Liver (tissue), 8 donors: ENCODE measurements at regions not wholly inside any gene's neighbourhood (a gene's known extent, or its start where the extent isn't known, plus 50 kb on each side); places are given as distances from the start of the nearest gene placed in this dataset.
"Not testable (repeated sequence)": the region's sequence is repeated elsewhere in the genome, so short reads cannot be mapped to it uniquely, and the experiment has no call there.

Source experiments
- DNase-seq: peaks from one replicate; pipeline ENCODE4 v3.0.0-alpha.2; 2017; ENCODE audit warnings: low spot score
- H3K27ac ChIP-seq, 2 donors: one replicate each; pipeline ENCODE4 v1.7.0; 2013; ENCODE audit warnings: inconsistent platforms in 2 of 2, low read length in 2 of 2, control low read depth in 1 of 2, low read depth in 1 of 2, mild to moderate bottlenecking in 1 of 2
- H3K27me3 ChIP-seq, 4 donors: one replicate each; pipeline versions ENCODE4 v1.6.1 to v1.7.0; 2013; ENCODE audit warnings: low read length in 3 of 4, inconsistent platforms in 1 of 4, mild to moderate bottlenecking in 1 of 4, moderate library complexity in 1 of 4; ENCODE audit not compliant: control insufficient read depth in 4 of 4, insufficient read depth in 4 of 4
- H3K36me3 ChIP-seq, 4 donors: one replicate each; pipeline versions ENCODE4 v1.6.1 to v1.7.0; 2013; ENCODE audit warnings: low read length in 3 of 4, mild to moderate bottlenecking in 3 of 4, low read depth in 1 of 4, moderate library complexity in 1 of 4; ENCODE audit not compliant: control insufficient read depth in 4 of 4, insufficient read depth in 3 of 4
- H3K4me1 ChIP-seq, 4 donors: one replicate each; pipeline versions ENCODE4 v1.6.1 to v1.7.0; 2013; ENCODE audit warnings: low read length in 3 of 4, mild to moderate bottlenecking in 3 of 4, moderate library complexity in 1 of 4; ENCODE audit not compliant: control insufficient read depth in 4 of 4, insufficient read depth in 4 of 4
- H3K4me3 ChIP-seq, 3 donors: one replicate each; pipeline versions ENCODE4 v1.6.1 to v1.7.0; 2013; ENCODE audit warnings: low read length in 3 of 3, control low read depth in 1 of 3, low read depth in 1 of 3, mild to moderate bottlenecking in 1 of 3
- H3K9ac ChIP-seq, 2 donors: one replicate each; pipeline ENCODE4 v1.7.0; 2013; ENCODE audit warnings: low read length in 2 of 2, mild to moderate bottlenecking in 2 of 2, moderate library complexity in 2 of 2, control low read depth in 1 of 2, low read depth in 1 of 2
- H3K9me3 ChIP-seq, 4 donors: one replicate each; pipeline versions ENCODE4 v1.6.1 to v1.7.0; 2013; ENCODE audit warnings: low read length in 3 of 4; ENCODE audit not compliant: control insufficient read depth in 4 of 4
- EGR1 ChIP-seq, 2 donors: IDR thresholded peaks; 2 replicates each; pipeline ENCODE4 v1.6.1; 2016 to 2018; ENCODE audit warnings: antibody characterized with exemption in 2 of 2, low read depth in 2 of 2
- FOXA1 ChIP-seq: IDR thresholded peaks from 2 replicates; pipeline ENCODE4 v1.6.1; 2016; ENCODE audit warnings: antibody characterized with exemption
- FOXA2 ChIP-seq: IDR thresholded peaks from 2 replicates; pipeline ENCODE4 v1.6.1; 2016; ENCODE audit warnings: antibody characterized with exemption
- GABPA ChIP-seq, 2 donors: IDR thresholded peaks in 1 of 2; conservative IDR thresholded peaks in 1 of 2; 2 replicates each; pipeline ENCODE4 v1.6.1; 2016; ENCODE audit warnings: antibody characterized with exemption in 2 of 2, mild to moderate bottlenecking in 1 of 2, moderate library complexity in 1 of 2
- HNF4G ChIP-seq: IDR thresholded peaks from 2 replicates; pipeline ENCODE4 v1.6.1; 2016; ENCODE audit warnings: antibody characterized with exemption
- NR2F2 ChIP-seq: IDR thresholded peaks from 2 replicates; pipeline ENCODE4 v1.6.1; 2016; ENCODE audit warnings: antibody characterized with exemption
- RAD21 ChIP-seq, 2 donors: IDR thresholded peaks; 2 replicates each; pipeline ENCODE4 v1.6.1; 2016; ENCODE audit warnings: antibody characterized with exemption in 2 of 2, mild to moderate bottlenecking in 2 of 2
- REST ChIP-seq: IDR thresholded peaks from 2 replicates; pipeline ENCODE4 v1.6.1; 2016; ENCODE audit warnings: antibody characterized with exemption, mild to moderate bottlenecking
- RXRA ChIP-seq, 2 donors: IDR thresholded peaks; 2 replicates each; pipeline ENCODE4 v1.6.1; 2017 to 2018; ENCODE audit warnings: antibody characterized with exemption in 2 of 2, mild to moderate bottlenecking in 1 of 2
- SP1 ChIP-seq: IDR thresholded peaks from 2 replicates; pipeline ENCODE4 v1.6.1; 2018; ENCODE audit warnings: antibody characterized with exemption, mild to moderate bottlenecking
- TAF1 ChIP-seq: conservative IDR thresholded peaks from 2 replicates; pipeline ENCODE4 v1.6.1; 2016; ENCODE audit warnings: antibody characterized with exemption, mild to moderate bottlenecking
- YY1 ChIP-seq: IDR thresholded peaks from 2 replicates; pipeline ENCODE4 v1.6.1; 2016; ENCODE audit warnings: antibody characterized with exemption, mild to moderate bottlenecking
- WGBS: extraction: QIAGEN DNeasy Blood & Tissue Kit; methylation state at CpG from one replicate; pipeline ENCODE4 v1.1.7; 2013; 5-methylcytosine and 5-hydroxymethylcytosine counted together
- TF ChIP-seq, protein P1 (sequence below): fragments of 150-350 bp; IDR thresholded peaks from 2 replicates; pipeline ENCODE4 v1.5.1; 2017; ENCODE audit warnings: improper control_type of control experiment, low read depth, low read length; ENCODE audit not compliant: missing input control
- TF ChIP-seq, protein P2 (sequence below): IDR thresholded peaks from 2 replicates; pipeline ENCODE4 v1.6.1; 2016; ENCODE audit warnings: antibody characterized with exemption
- TF ChIP-seq, protein P3 (sequence below): IDR thresholded peaks from 2 replicates; pipeline ENCODE4 v1.6.1; 2016; ENCODE audit warnings: antibody characterized with exemption
- donor health status: healthy.
- donor health status: healthy.
- donor health status: healthy.
- donor health status: healthy.
- donor health status: healthy.

DNA sequence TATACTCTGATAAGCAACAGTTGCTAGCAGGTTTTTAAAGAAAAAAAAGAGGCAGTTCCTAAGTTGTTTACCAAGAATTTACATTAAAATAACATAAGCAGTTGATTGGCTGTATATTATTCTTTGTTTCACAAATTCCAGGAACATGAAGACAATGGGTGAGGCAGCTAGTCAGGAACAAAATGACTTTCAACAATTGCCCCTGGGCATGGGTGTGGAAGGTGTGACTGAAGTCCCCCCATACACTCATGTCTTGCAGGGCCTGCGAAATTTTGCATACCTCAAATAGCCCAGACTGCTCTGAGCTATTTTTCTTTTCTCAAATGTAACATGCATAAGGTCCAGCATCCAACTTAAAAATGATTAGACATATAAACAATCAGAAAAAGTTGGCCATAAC lies 267.2 kb upstream of the DIO3 start:
- Histone ChIP-seq H3K4me3 (no peak overlapping the region), H3K27me3 (no peaks in the 10 kb centered on the region), H3K4me1 (peaks cover 0 to 6% (median 3%) of the 10 kb centered on the region in 4 donors), H3K27ac (no peak overlapping the region), H3K9me3 (peaks cover 0 to 6% (median 4%) of the 10 kb centered on the region in 4 donors), H3K9ac (no peak overlapping the region), H3K36me3 (no peaks in the 10 kb centered on the region)
- TF ChIP-seq, protein P1, sequence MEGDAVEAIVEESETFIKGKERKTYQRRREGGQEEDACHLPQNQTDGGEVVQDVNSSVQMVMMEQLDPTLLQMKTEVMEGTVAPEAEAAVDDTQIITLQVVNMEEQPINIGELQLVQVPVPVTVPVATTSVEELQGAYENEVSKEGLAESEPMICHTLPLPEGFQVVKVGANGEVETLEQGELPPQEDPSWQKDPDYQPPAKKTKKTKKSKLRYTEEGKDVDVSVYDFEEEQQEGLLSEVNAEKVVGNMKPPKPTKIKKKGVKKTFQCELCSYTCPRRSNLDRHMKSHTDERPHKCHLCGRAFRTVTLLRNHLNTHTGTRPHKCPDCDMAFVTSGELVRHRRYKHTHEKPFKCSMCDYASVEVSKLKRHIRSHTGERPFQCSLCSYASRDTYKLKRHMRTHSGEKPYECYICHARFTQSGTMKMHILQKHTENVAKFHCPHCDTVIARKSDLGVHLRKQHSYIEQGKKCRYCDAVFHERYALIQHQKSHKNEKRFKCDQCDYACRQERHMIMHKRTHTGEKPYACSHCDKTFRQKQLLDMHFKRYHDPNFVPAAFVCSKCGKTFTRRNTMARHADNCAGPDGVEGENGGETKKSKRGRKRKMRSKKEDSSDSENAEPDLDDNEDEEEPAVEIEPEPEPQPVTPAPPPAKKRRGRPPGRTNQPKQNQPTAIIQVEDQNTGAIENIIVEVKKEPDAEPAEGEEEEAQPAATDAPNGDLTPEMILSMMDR: no peak
- TF ChIP-seq GABPA (IDR thresholded peaks at IDR 0.05 in 1 of 2, conservative IDR thresholded peaks at IDR 0.05 in 1 of 2) (no peak), REST (no peak), YY1 (no peak), FOXA1 (no peak), NR2F2 (no peak), RAD21 (IDR thresholded peaks at IDR 0.05) (no peak), SP1 (no peak), RXRA (IDR thresholded peaks at IDR 0.05) (no peak), EGR1 (IDR thresholded peaks at IDR 0.05; ENCODE audit: low read depth in 2 of 2) (no peak), FOXA2 (no peak), HNF4G (no peak), TAF1 (no peak)
- TF ChIP-seq, protein P2, sequence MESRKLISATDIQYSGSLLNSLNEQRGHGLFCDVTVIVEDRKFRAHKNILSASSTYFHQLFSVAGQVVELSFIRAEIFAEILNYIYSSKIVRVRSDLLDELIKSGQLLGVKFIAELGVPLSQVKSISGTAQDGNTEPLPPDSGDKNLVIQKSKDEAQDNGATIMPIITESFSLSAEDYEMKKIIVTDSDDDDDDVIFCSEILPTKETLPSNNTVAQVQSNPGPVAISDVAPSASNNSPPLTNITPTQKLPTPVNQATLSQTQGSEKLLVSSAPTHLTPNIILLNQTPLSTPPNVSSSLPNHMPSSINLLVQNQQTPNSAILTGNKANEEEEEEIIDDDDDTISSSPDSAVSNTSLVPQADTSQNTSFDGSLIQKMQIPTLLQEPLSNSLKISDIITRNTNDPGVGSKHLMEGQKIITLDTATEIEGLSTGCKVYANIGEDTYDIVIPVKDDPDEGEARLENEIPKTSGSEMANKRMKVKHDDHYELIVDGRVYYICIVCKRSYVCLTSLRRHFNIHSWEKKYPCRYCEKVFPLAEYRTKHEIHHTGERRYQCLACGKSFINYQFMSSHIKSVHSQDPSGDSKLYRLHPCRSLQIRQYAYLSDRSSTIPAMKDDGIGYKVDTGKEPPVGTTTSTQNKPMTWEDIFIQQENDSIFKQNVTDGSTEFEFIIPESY: no peak
- TF ChIP-seq, protein P3, sequence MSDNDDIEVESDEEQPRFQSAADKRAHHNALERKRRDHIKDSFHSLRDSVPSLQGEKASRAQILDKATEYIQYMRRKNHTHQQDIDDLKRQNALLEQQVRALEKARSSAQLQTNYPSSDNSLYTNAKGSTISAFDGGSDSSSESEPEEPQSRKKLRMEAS: no peak
- no peak for DNase-seq
- 89% methylated on average over 1 of the region's 1 CpG for WGBS

DNA sequence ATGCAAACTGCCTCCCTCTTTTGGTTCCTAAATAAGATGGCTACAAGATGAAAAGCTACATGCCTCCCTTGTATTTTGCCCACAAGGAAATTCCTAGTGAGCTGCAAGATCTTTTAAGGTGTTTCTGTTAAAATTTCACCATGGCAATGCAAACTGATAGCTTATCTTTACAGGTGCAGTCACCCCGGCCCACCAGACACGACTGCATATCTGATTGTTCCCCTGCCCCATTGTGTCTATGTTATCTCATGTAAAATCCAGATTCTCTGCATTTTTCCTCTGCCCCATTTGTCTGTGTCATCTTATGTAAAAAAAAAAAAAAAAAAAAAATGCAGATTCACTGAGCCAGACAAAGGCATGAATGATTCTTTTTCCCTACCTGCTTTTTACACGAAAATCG lies 261.5 kb upstream of the DIO3 start:
- H3K36me3 ChIP-seq, H3K9ac ChIP-seq, H3K4me1 ChIP-seq, DNase-seq, H3K27ac ChIP-seq, H3K27me3 ChIP-seq, H3K4me3 ChIP-seq, H3K9me3 ChIP-seq: not testable (repeated sequence)
- WGBS: 61% methylated on average over 4 of the region's 4 CpGs
